ENCODE measurements at regions not wholly inside any gene's neighbourhood (a gene's known extent, or its start where the extent isn't known, plus 50 kb on each side); places are given as distances from the start of the nearest gene placed in this dataset.

GRCh38 chr5:2135833-2136232 lies 253.1 kb upstream of the IRX4 start:
- H3K4me1 Mint-ChIP-seq (ENCODE audit: low read depth) = peaks cover 7% of the 10 kb centered on the region
- intact Hi-C loops (cut with micrococcal nuclease) = no loop called here
- no peak overlapping the region for H3K27ac Mint-ChIP-seq
- no peak overlapping the region for H3K4me3 Mint-ChIP-seq
- H3K27me3 Mint-ChIP-seq (ENCODE audit: insufficient read depth) = peaks cover 2% of the 10 kb centered on the region
- peaks cover 8% of the 10 kb centered on the region for H3K9me3 Mint-ChIP-seq
- DNase-seq (ENCODE audit: low spot score) = no peak
- H3K36me3 Mint-ChIP-seq (ENCODE audit: low read depth) = no peaks in the 10 kb centered on the region

- no peak overlapping the region for H3K27ac Mint-ChIP-seq
- no peak for DNase-seq (ENCODE audit: low spot score)
- peaks cover 2% of the 10 kb centered on the region for H3K27me3 Mint-ChIP-seq (ENCODE audit: insufficient read depth)
- peaks cover 7% of the 10 kb centered on the region for H3K4me1 Mint-ChIP-seq (ENCODE audit: low read depth)
- H3K36me3 Mint-ChIP-seq (ENCODE audit: low read depth) = no peaks in the 10 kb centered on the region
- H3K9me3 Mint-ChIP-seq = peaks cover 8% of the 10 kb centered on the region
- no peak overlapping the region for H3K4me3 Mint-ChIP-seq
- intact Hi-C loops (cut with micrococcal nuclease) = no loop called here
Observed at GRCh38 chr5:2135354-2135753, 252.6 kb upstream of the IRX4 start.

GRCh38 chr5:2134543-2135292 lies 252.0 kb upstream of the IRX4 start:
- no peak overlapping the region for H3K27ac Mint-ChIP-seq
- no peak overlapping the region for H3K4me3 Mint-ChIP-seq
- DNase-seq (ENCODE audit: low spot score) = no peak
- intact Hi-C loops (cut with micrococcal nuclease) = no loop called here
- H3K36me3 Mint-ChIP-seq (ENCODE audit: low read depth) = no peaks in the 10 kb centered on the region
- H3K9me3 Mint-ChIP-seq = peaks cover 8% of the 10 kb centered on the region
- H3K4me1 Mint-ChIP-seq (ENCODE audit: low read depth) = peaks cover 7% of the 10 kb centered on the region
- peaks cover 2% of the 10 kb centered on the region for H3K27me3 Mint-ChIP-seq (ENCODE audit: insufficient read depth)

- no peak for DNase-seq (ENCODE audit: low spot score)
- Mint-ChIP-seq H3K27ac (no peak overlapping the region), H3K36me3 (ENCODE audit: low read depth) (no peaks in the 10 kb centered on the region), H3K27me3 (ENCODE audit: insufficient read depth) (peaks cover 2% of the 10 kb centered on the region), H3K9me3 (peaks cover 8% of the 10 kb centered on the region), H3K4me1 (ENCODE audit: low read depth) (peaks cover 7% of the 10 kb centered on the region), H3K4me3 (no peak overlapping the region)
- intact Hi-C loops (cut with micrococcal nuclease) = no loop called here
Observed at GRCh38 chr5:2133936-2134335, 251.2 kb upstream of the IRX4 start.

- Mint-ChIP-seq H3K4me1 (ENCODE audit: low read depth) (peaks cover 7% of the 10 kb centered on the region), H3K36me3 (ENCODE audit: low read depth) (no peaks in the 10 kb centered on the region), H3K27me3 (ENCODE audit: insufficient read depth) (no peaks in the 10 kb centered on the region), H3K4me3 (no peak overlapping the region), H3K27ac (no peak overlapping the region), H3K9me3 (peaks cover 8% of the 10 kb centered on the region)
- intact Hi-C loops (cut with micrococcal nuclease) = no loop called here
- no peak for DNase-seq (ENCODE audit: low spot score)
Observed at GRCh38 chr5:2133080-2133479, 250.4 kb upstream of the IRX4 start.

GRCh38 chr5:2132497-2132847 lies 249.7 kb upstream of the IRX4 start:
- intact Hi-C loops (cut with micrococcal nuclease) = no loop called here
- Mint-ChIP-seq H3K27ac (no peak overlapping the region), H3K36me3 (ENCODE audit: low read depth) (no peaks in the 10 kb centered on the region), H3K4me3 (no peak overlapping the region), H3K4me1 (ENCODE audit: low read depth) (peaks cover 7% of the 10 kb centered on the region), H3K9me3 (peaks cover 8% of the 10 kb centered on the region), H3K27me3 (ENCODE audit: insufficient read depth) (no peaks in the 10 kb centered on the region)
- DNase-seq (ENCODE audit: low spot score) = no peak

- intact Hi-C loops (cut with micrococcal nuclease) = no loop called here
- H3K27me3 Mint-ChIP-seq (ENCODE audit: insufficient read depth) = no peaks in the 10 kb centered on the region
- H3K36me3 Mint-ChIP-seq (ENCODE audit: low read depth) = no peaks in the 10 kb centered on the region
- peaks cover 6% of the 10 kb centered on the region for H3K9me3 Mint-ChIP-seq
- no peak overlapping the region for H3K4me3 Mint-ChIP-seq
- no peak for DNase-seq (ENCODE audit: low spot score)
- H3K4me1 Mint-ChIP-seq (ENCODE audit: low read depth) = peaks cover 7% of the 10 kb centered on the region
- no peak overlapping the region for H3K27ac Mint-ChIP-seq
Observed at GRCh38 chr5:2131826-2132496, 249.2 kb upstream of the IRX4 start.

- Mint-ChIP-seq H3K36me3 (ENCODE audit: low read depth) (no peaks in the 10 kb centered on the region), H3K27me3 (ENCODE audit: insufficient read depth) (no peaks in the 10 kb centered on the region)
Observed at GRCh38 chr5:2131196-2131595, 248.5 kb upstream of the IRX4 start.

GRCh38 chr5:2130361-2130760 lies 247.6 kb upstream of the IRX4 start:
- no peak for DNase-seq (ENCODE audit: low spot score)
- Mint-ChIP-seq H3K27ac (no peak overlapping the region), H3K4me3 (no peak overlapping the region), H3K4me1 (ENCODE audit: low read depth) (peaks cover 7% of the 10 kb centered on the region), H3K27me3 (ENCODE audit: insufficient read depth) (no peaks in the 10 kb centered on the region), H3K9me3 (no peaks in the 10 kb centered on the region), H3K36me3 (ENCODE audit: low read depth) (no peaks in the 10 kb centered on the region)
- intact Hi-C loops (cut with micrococcal nuclease) = no loop called here

More at GRCh38 chr5:2131196-2131595, 248.5 kb upstream of the IRX4 start:
- Mint-ChIP-seq H3K27ac (no peak overlapping the region), H3K4me3 (no peak overlapping the region), H3K4me1 (ENCODE audit: low read depth) (peaks cover 7% of the 10 kb centered on the region), H3K9me3 (peaks cover under 1% of the 10 kb centered on the region)
- intact Hi-C loops (cut with micrococcal nuclease) = no loop called here
- DNase-seq (ENCODE audit: low spot score) = no peak

GRCh38 chr5:2129568-2130272 lies 247.0 kb upstream of the IRX4 start:
- Mint-ChIP-seq H3K9me3 (no peaks in the 10 kb centered on the region), H3K27ac (no peak overlapping the region), H3K4me3 (no peak overlapping the region), H3K27me3 (ENCODE audit: insufficient read depth) (no peaks in the 10 kb centered on the region), H3K4me1 (ENCODE audit: low read depth) (peaks cover 2% of the 10 kb centered on the region), H3K36me3 (ENCODE audit: low read depth) (no peaks in the 10 kb centered on the region)
- DNase-seq (ENCODE audit: low spot score) = no peak
- intact Hi-C loops (cut with micrococcal nuclease) = no loop called here

GRCh38 chr5:2128686-2129355 lies 246.1 kb upstream of the IRX4 start:
- H3K9me3 Mint-ChIP-seq = no peaks in the 10 kb centered on the region
- no peaks in the 10 kb centered on the region for H3K27me3 Mint-ChIP-seq (ENCODE audit: insufficient read depth)
- no peak overlapping the region for H3K4me3 Mint-ChIP-seq
- intact Hi-C loops (cut with micrococcal nuclease) = no loop called here
- no peaks in the 10 kb centered on the region for H3K4me1 Mint-ChIP-seq (ENCODE audit: low read depth)
- H3K27ac Mint-ChIP-seq = no peak overlapping the region
- no peaks in the 10 kb centered on the region for H3K36me3 Mint-ChIP-seq (ENCODE audit: low read depth)
- DNase-seq (ENCODE audit: low spot score) = no peak

- Mint-ChIP-seq H3K4me3 (no peak overlapping the region), H3K4me1 (ENCODE audit: low read depth) (no peaks in the 10 kb centered on the region), H3K27ac (no peak overlapping the region), H3K36me3 (ENCODE audit: low read depth) (no peaks in the 10 kb centered on the region), H3K27me3 (ENCODE audit: insufficient read depth) (no peaks in the 10 kb centered on the region), H3K9me3 (peaks cover 10% of the 10 kb centered on the region)
- DNase-seq (ENCODE audit: low spot score) = no peak
- intact Hi-C loops (cut with micrococcal nuclease) = no loop called here
Observed at GRCh38 chr5:2126512-2126911, 243.8 kb upstream of the IRX4 start.

GRCh38 chr5:2125901-2126265 lies 243.2 kb upstream of the IRX4 start:
- intact Hi-C loops (cut with micrococcal nuclease) = no loop called here
- Mint-ChIP-seq H3K4me3 (no peak overlapping the region), H3K4me1 (ENCODE audit: low read depth) (no peaks in the 10 kb centered on the region), H3K36me3 (ENCODE audit: low read depth) (no peaks in the 10 kb centered on the region), H3K27me3 (ENCODE audit: insufficient read depth) (no peaks in the 10 kb centered on the region), H3K9me3 (peaks cover 13% of the 10 kb centered on the region), H3K27ac (no peak overlapping the region)
- DNase-seq (ENCODE audit: low spot score) = no peak
